ENCODE measurements at regions not wholly inside any gene's neighbourhood (a gene's known extent, or its start where the extent isn't known, plus 50 kb on each side); places are given as distances from the start of the nearest gene placed in this dataset.

GRCh38 chr9:95807326-95807947, 68.1 kb upstream of the ERCC6L2 start (continued):
- TF ChIP-seq ZNF274 (IDR thresholded peaks at IDR 0.05; ENCODE audit: insufficient read depth, insufficient read length) (no peak), E2F8 (IDR thresholded peaks at IDR 0.05; ENCODE audit: low read depth, partially characterized antibody) (no peak), ASH2L (IDR thresholded peaks at IDR 0.05; ENCODE audit: borderline replicate concordance, low read depth) (no peak)
- TF ChIP-seq, protein P1, sequence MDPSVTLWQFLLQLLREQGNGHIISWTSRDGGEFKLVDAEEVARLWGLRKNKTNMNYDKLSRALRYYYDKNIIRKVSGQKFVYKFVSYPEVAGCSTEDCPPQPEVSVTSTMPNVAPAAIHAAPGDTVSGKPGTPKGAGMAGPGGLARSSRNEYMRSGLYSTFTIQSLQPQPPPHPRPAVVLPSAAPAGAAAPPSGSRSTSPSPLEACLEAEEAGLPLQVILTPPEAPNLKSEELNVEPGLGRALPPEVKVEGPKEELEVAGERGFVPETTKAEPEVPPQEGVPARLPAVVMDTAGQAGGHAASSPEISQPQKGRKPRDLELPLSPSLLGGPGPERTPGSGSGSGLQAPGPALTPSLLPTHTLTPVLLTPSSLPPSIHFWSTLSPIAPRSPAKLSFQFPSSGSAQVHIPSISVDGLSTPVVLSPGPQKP (IDR thresholded peaks at IDR 0.05; ENCODE audit: low read depth, low read length): no peak

DNA sequence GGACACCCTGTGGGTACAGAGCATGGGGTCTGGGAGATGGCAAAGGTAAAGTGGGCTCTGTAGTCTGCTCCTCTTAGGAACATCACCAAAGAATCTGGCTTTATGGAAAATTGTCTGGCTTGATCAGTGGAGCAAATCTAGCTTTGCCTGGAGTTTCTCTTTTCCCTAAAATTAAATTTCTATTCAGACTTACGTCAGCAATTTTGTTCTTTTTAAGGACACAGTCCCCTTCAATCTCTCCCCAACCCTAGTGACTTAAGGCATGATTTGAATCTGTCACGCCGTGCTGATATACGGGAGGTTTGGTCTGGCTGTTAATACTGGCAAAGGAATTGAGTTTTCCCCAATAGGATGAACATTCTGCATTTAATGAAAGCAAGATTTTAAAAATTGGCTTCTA, 72.3 kb upstream of the ERCC6L2 start:
- RAD21 ChIA-PET (ENCODE audit: unreplicated experiment): no interaction called here
- POLR2A ChIA-PET: no interaction called here
- SMC1A ChIA-PET (ENCODE audit: uncharacterized antibody, unreplicated experiment): no interaction called here
- BruUV-seq (replicated peaks): no TSS peak
- in situ Hi-C loops (cut with MboI): no loop called here
- H3K4me3 ChIP-seq: no peak overlapping the region
- H3K27ac ChIP-seq (ENCODE audit: control insufficient read depth, insufficient read depth): no peak overlapping the region
- CTCF ChIA-PET: no interaction called here
- DNase-seq (ENCODE audit: low read depth, low spot score) (no peak), ATAC-seq (no peak), FAIRE-seq (no peak)
- TF ChIP-seq CREM (IDR thresholded peaks at IDR 0.05; ENCODE audit: low read depth) (no peak), IKZF2 (IDR thresholded peaks at IDR 0.05) (no peak), BCL11A (IDR thresholded peaks at IDR 0.05; ENCODE audit: low read depth, low read length) (no peak), E4F1 (IDR thresholded peaks at IDR 0.05; ENCODE audit: borderline replicate concordance, partially characterized antibody) (no peak)
- TF ChIP-seq, protein P2, sequence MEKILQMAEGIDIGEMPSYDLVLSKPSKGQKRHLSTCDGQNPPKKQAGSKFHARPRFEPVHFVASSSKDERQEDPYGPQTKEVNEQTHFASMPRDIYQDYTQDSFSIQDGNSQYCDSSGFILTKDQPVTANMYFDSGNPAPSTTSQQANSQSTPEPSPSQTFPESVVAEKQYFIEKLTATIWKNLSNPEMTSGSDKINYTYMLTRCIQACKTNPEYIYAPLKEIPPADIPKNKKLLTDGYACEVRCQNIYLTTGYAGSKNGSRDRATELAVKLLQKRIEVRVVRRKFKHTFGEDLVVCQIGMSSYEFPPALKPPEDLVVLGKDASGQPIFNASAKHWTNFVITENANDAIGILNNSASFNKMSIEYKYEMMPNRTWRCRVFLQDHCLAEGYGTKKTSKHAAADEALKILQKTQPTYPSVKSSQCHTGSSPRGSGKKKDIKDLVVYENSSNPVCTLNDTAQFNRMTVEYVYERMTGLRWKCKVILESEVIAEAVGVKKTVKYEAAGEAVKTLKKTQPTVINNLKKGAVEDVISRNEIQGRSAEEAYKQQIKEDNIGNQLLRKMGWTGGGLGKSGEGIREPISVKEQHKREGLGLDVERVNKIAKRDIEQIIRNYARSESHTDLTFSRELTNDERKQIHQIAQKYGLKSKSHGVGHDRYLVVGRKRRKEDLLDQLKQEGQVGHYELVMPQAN (conservative IDR thresholded peaks at IDR 0.05): no peak
- no peaks in the 10 kb centered on the region for H4K20me1 ChIP-seq (ENCODE audit: control insufficient read depth, insufficient read depth)
- no peaks in the 10 kb centered on the region for H3K79me2 ChIP-seq (ENCODE audit: control insufficient read depth, insufficient read depth, low read length)
- no peak overlapping the region for H3K9ac ChIP-seq (ENCODE audit: control insufficient read depth, insufficient read depth, low read length)
- H2AFZ ChIP-seq (ENCODE audit: control insufficient read depth, low read depth, low read length): no peak overlapping the region
- WGBS (ENCODE audit: insufficient coverage, insufficient replicate concordance, low lambda C conversion rate, missing lambda C conversion rate): 89% methylated on average over 4 of the region's 4 CpGs
- peaks cover 12% of the 10 kb centered on the region for H3K4me1 ChIP-seq (ENCODE audit: control insufficient read depth, insufficient read depth, low read length)
- H3K4me2 ChIP-seq (ENCODE audit: control insufficient read depth, insufficient read depth): no peak overlapping the region
- peaks cover 5% of the 10 kb centered on the region; the same call in 2 of the 3 replicates for H3K9me3 ChIP-seq (replicated peaks; ENCODE audit: control insufficient read depth, insufficient read depth, low read length)
- no peaks in the 10 kb centered on the region for H3K36me3 ChIP-seq (ENCODE audit: control insufficient read depth in 2 of 2, insufficient read depth in 2 of 2, low read length in 1 of 2)
- H3K27me3 ChIP-seq (replicated peaks in 1 of 2; ENCODE audit: control insufficient read depth in 2 of 2, insufficient read depth in 2 of 2, low read length in 1 of 2): no peaks in the 10 kb centered on the region; a peak in 1 of 4 replicates
- intact Hi-C loops (cut with micrococcal nuclease; ENCODE audit: unreplicated experiment): no loop called here
